ENCODE measurements at regions not wholly inside any gene's neighbourhood (a gene's known extent, or its start where the extent isn't known, plus 50 kb on each side); places are given as distances from the start of the nearest gene placed in this dataset.

DNA sequence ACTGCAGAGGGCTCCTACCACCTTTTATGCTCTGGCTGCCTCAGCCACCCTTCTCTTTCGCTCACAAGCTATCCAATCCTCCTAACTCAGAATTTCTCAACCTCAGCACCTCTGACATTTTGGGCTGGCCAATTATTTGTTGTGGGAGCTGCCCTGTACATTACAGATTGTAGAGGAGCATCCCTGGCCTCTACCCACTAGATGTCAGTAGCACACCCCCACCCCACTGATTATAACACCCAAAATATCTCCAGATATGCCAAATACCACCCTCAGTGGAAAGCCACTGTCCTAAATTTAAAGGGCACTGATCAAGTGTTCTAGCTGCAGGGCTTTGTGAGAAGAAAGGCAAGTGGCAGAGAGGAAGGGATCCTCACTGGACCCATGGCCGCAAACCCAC lies 443.1 kb downstream of the SOX6 start:
- TF ChIP-seq, protein P1, sequence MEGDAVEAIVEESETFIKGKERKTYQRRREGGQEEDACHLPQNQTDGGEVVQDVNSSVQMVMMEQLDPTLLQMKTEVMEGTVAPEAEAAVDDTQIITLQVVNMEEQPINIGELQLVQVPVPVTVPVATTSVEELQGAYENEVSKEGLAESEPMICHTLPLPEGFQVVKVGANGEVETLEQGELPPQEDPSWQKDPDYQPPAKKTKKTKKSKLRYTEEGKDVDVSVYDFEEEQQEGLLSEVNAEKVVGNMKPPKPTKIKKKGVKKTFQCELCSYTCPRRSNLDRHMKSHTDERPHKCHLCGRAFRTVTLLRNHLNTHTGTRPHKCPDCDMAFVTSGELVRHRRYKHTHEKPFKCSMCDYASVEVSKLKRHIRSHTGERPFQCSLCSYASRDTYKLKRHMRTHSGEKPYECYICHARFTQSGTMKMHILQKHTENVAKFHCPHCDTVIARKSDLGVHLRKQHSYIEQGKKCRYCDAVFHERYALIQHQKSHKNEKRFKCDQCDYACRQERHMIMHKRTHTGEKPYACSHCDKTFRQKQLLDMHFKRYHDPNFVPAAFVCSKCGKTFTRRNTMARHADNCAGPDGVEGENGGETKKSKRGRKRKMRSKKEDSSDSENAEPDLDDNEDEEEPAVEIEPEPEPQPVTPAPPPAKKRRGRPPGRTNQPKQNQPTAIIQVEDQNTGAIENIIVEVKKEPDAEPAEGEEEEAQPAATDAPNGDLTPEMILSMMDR (IDR thresholded peaks at IDR 0.05 in 8 of 11, conservative IDR thresholded peaks at IDR 0.05 in 3 of 11): no peak
- no peak for TF ChIP-seq POLR2A (IDR thresholded peaks at IDR 0.05)
